GM21528 (cell line): ENCODE measurements at regions not wholly inside any gene's neighbourhood (a gene's known extent, or its start where the extent isn't known, plus 50 kb on each side); places are given as distances from the start of the nearest gene placed in this dataset.
"Not testable (repeated sequence)": the region's sequence is repeated elsewhere in the genome, so short reads cannot be mapped to it uniquely, and the experiment has no call there.

Source experiments
- ATAC-seq: cut with Tn5 transposase; IDR thresholded peaks from one replicate; pipeline ENCODE4 v1.9.1; 2021; ENCODE audit warnings: mild to moderate bottlenecking, moderate library complexity; ENCODE audit not compliant: unreplicated experiment, low FRiP score

DNA sequence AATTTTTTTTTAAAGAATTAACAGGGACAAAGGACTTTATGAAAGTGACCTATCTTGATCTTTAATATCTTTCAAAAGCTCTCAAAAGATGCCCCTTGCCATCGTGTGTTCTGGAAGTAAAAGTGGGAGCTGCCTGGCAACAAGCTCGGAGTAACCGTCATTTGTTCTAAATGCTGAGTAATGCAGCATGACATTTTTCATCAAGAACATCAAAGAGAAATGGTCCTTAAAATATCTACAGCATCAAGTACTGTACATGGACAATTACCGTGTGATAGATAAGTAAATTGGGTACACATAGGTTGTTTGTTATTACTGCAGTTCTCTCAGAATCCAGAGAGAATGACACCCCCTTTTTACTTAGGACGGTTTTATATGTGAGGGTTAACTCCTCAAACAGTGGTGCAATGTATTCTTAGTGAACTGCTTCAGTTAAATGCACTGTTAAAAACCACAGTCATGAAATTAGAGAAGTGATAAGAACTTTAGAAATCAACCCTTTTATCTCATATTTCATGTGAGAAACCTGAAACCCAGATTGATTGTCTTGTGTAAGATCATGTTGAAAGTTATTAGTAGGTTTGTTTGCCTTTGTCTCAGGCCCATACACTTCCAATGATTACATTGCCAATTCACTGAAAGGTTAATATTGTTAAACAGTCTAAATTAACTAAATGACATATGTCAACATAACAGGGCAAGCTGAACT lies 90.6 kb upstream of the HNMT start:
- ATAC-seq: no peak

DNA sequence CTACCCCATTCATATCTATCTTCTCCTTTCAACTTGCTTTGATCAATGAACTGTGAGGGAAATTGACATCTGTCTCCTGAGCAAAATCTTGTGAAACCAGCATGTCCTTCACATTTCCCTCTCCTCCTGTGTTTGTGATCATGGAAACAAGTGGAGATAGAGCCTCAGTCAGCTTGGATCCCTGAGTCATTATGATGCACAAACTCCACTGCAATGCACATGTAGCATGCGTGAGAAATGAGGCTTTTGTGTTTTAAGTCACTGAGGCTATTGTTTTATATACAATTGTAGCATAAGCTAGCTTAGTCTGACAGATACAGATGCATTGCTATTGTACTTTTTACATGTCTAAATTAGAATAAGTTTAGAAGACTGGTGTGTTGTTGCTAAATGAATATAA lies 85.2 kb upstream of the HNMT start:
- no peak for ATAC-seq

GRCh38 chr2:137881711-137882110 lies 82.6 kb upstream of the HNMT start:
- no peak for ATAC-seq

- ATAC-seq: no peak
Observed at GRCh38 chr2:137886083-137886831, 78.0 kb upstream of the HNMT start.

DNA sequence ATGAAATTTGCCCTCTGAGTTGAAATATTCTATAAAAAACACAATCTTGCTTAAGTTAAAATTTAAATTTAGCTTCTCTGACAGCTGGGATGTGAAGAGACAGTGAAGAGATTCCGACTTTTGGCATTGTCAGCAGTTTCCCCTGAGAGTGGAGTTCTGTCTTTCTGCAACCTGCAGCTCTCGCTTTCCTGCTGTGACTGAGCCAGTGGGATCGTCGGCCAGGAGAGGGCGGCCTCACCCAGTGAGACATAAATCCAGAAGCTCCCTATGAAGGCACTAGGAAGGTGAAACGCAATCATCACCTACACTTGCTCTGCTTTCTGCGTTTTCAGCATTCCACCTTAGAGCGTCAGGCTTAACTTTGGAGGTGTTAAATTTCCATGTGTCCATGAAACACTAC lies 75.4 kb upstream of the HNMT start:
- no peak for ATAC-seq

DNA sequence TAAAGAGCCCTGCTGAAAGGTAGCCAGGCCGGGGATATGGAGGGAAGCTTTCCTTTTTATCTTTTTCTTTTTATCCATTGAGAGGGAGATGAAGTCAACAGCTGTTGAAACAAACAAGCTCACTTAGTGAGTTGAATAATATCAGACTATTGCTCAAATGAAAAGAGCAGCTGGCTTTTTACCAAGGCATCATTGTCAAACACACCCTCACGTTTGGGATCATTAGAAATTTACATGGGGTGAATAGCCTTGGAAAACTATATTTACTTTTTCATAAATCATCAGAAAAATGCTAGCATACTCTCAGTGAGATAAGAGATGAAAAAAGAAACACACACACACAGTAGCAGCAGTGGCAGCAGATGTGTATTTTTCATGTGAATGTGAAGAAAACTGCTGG lies 71.5 kb upstream of the HNMT start:
- ATAC-seq: no peak

DNA sequence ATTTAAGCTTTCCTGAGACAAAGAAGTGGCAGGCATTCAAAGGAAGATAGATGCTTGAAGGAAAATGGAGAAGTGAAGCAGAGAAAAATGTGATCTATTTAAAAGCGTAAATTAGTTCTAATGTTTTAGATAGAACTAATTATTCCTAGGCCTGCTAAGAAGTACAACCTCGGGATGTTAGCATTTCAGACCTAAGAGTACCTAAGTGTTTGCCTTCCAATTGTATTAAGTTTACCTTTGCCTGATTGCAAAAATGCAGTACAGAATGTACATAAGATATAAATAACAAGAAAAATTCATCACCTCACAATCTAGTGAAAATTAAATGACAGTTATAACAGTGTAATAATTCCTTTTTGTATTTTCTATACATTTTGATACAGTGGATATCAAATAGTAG lies 71.1 kb upstream of the HNMT start:
- no peak for ATAC-seq

DNA sequence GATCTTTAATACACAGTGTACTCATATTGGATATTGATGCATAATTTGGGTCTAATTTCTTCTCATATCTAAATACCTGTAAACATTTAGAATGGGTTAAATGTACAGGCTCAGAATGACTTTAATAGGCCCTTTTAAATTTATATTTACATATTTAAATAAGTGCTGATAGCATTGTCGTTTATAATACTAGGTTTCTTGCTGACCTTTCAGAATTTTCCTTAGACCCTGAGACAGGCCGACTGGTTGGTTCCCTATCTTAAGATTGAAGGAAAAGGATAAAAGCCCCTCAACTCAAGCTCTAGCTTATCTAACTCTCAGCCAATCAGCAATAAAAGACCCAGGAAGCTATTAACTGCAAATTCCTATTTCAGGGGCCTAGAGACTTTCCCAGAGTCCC lies 67.8 kb upstream of the HNMT start:
- ATAC-seq: no peak

DNA sequence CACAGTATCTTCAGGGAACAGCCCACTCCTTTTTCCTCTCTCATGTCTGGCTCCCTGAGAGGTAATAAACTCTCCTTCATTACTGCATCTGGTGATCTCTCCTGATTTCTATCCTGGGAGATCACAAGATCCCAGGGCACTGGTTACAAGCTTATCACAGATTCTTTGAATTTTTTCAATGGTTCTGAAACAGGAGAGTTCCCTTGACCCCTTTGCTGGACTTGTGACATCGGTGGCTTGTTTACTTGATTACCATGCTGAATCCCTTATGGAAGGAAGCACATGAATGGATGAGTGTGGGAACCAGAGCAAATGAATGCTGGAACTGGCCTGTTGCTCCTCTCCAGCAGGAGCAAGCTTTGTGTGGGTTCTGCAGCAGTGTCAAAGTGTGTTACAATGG lies 67.2 kb upstream of the HNMT start:
- ATAC-seq: no peak

GRCh38 chr2:137900421-137901141 lies 63.7 kb upstream of the HNMT start:
- no peak for ATAC-seq

GRCh38 chr2:137910641-137911040 lies 53.6 kb upstream of the HNMT start:
- ATAC-seq: no peak

- no peak for ATAC-seq
Observed at GRCh38 chr2:137912371-137912770, 51.9 kb upstream of the HNMT start.

GRCh38 chr2:137913169-137913568 lies 51.1 kb upstream of the HNMT start:
- ATAC-seq: no peak

DNA sequence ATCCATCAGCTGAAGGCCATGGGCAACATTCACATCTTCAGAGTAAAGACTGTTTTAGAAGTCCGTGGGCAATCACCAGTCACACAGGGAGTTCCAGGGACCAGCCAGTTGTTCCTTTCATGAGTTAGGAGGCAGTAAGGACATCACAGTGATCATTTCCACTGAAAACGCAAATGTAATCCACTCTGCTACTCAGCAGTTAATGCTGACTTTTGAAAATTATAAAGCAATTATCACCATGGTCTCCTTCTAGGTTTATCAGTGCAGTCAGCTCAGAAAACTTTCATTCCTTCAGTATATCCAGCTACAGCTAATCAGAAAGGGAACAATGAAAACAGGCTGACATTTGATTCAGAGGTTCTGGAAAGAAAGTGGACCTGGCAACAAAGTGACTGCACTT lies 50.6 kb upstream of the HNMT start:
- not testable (repeated sequence) for ATAC-seq
